NCI-H2227 treated with DMSO at 0.1 percent for 48 hours (cell line): ENCODE measurements at regions not wholly inside any gene's neighbourhood (a gene's known extent, or its start where the extent isn't known, plus 50 kb on each side); places are given as distances from the start of the nearest gene placed in this dataset.
"Not testable (repeated sequence)": the region's sequence is repeated elsewhere in the genome, so short reads cannot be mapped to it uniquely, and the experiment has no call there.

Experiments used
- DNase-seq: peaks from one replicate; lab custom pipeline; 2025; lab: John Stamatoyannopoulos, UW

GRCh38 chr16:76984196-76984595 lies 206.8 kb upstream of the MON1B start:
- no peak for DNase-seq

DNA sequence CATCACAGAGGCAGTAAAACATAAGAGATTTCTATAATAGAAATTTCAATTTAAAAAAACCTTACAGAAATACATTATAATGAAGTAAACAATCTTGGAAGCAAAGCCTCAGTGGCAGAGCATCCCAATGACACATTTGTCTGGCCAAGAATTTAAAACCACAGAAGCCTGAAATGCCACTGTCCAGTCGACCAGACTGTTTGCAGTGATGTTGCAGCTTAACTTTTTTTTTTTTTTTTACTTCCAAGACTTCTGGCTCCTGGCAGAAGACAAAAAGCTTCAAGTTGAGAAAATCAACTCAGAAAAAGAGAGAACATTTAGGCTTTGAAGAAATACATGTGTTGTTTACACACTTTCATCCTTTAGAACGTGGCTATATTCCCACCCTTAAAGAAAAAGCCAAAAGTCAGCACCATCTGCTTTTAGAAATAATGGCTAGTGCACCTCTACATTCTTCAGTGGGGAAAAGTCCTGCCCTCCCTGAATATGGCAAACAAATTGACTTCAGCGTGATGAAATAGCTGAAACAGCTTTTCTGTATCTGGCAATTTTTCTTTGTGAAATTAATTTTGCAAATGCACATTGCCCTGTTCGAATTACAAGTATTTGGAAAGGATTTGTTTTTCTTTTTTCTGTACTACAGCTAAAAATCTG lies 205.5 kb upstream of the MON1B start:
- DNase-seq = no peak

DNA sequence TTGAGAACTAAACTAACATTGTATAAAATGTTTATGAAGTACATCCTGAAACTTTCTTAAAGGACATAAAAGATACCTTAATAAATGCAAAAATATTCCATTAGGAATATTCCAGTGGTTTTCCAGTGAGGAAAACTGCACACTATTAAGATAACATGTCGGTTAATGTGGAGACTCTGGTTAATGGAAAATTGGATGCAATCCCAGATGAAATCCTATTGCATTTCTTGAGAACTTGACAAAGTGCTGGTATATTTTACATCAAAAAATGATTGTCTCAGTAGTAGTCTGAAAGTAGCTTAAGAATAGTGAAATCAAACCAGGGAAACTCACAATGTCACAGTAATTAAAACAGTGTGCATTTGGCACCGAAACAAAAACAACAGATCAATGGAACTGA lies 202.5 kb upstream of the MON1B start:
- DNase-seq = no peak

DNA sequence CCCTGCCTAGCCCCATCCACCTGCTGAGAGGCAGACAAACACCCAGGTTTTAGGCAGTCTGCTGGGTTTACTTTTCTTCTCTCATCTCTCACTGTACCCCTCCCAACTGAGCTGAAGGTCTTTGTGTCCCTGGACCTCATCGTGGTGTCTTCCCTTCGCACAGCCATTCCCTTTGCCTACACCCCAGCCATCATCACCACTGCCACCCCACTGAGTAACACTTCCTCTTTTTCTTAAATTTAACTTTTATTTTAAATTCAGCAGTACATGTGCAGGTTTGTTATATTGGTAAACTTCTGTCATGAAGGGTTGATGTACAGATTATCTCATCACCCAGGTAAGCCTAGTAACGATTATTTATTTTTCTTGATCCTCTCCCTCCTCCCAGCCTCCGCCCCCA lies 188.3 kb upstream of the MON1B start:
- DNase-seq = no peak

- DNase-seq = no peak
These were observed 181.5 kb upstream of the MON1B start for GRCh38 chr16:77009453-77009852.

GRCh38 chr16:77014441-77014840 lies 176.5 kb upstream of the MON1B start:
- DNase-seq = no peak

DNA sequence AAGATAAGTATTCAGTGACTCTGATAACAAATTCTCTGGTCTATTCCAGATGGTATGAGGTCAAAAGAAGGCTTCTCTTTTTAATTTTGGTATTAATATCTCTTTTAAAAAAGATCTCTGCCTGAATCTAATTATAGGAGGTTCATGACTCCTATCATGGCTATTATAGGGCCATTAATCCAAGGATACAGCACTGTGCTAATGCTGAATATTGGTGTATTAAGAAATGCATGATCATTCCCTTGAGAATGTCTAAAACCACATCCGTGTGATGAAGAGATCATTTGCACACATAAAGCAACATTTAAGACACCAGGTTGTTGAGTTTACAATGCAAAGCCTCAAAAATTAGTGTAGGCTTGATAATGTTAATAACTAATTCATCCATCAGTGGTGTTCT lies 160.4 kb upstream of the MON1B start:
- no peak for DNase-seq

GRCh38 chr16:77033516-77033915 lies 157.5 kb upstream of the MON1B start:
- no peak for DNase-seq

GRCh38 chr16:77035361-77035760 lies 155.6 kb upstream of the MON1B start:
- DNase-seq = no peak

GRCh38 chr16:77037696-77038347 lies 153.2 kb upstream of the MON1B start:
- no peak for DNase-seq

DNA sequence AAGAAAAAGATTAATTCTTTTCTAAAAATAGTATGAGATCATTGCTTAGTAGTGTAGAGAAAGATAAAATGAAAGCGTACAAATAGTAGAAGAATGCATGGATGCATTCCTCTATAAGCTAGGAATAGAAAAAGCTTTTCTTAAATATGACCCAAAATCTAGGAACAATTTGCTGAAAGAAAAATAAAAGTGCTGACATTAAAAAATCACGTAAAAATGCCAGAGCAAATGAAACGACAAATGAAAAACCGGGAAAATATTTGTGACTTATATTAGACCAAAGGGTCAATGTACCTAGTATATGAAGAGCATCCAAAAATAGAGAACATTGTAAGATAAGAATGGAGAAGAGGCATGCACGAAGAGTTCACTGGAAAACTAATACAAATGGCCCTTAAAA lies 149.5 kb upstream of the MON1B start:
- DNase-seq = no peak

DNA sequence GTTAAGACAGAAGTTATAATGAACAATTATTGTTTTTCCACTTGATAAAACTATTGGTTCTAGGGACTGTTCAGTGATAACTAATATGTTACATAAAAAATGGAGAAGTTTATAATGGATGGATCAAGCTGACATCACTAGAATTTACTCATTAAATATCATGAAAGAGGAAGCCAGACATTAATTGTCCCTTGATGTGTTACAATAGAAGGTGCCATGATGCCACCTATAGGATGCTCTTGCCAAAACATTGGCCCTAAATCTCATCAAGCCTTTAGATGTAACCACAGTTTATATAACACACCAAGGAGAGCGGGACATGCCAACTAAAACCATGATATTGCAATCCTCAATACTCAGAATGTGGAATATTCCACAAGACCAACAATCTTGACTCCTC lies 147.9 kb upstream of the MON1B start:
- no peak for DNase-seq

- no peak for DNase-seq
These were observed 144.8 kb upstream of the MON1B start for GRCh38 chr16:77046206-77046605.

- DNase-seq = peak; percentile 19
These were observed 142.9 kb upstream of the MON1B start for GRCh38 chr16:77048085-77048484.

- no peak for DNase-seq
These were observed 141.4 kb upstream of the MON1B start for GRCh38 chr16:77049577-77049976.

DNA sequence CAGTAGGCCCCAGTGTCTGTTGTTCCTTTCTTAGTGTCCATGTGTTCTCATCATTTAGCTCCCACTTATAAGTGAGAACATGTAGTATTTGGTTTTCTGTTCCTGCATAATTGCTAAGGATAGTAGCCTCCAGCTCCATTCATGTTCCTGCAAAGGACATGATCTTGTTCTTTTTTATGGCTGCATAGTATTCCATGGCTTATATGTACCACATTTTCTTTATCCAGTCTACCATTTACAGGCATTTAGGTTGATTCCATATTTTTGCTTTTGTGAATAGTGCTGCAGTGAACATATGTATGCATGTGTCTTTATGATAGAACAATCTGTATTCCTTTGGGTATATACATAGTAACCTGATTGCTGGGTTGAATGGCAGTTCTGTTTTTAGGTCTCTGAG lies 134.4 kb upstream of the MON1B start:
- DNase-seq = not testable (repeated sequence)

GRCh38 chr16:77057161-77057774 lies 133.7 kb upstream of the MON1B start:
- no peak for DNase-seq

GRCh38 chr16:77059446-77059845 lies 131.5 kb upstream of the MON1B start:
- no peak for DNase-seq

- DNase-seq = no peak
These were observed 130.4 kb upstream of the MON1B start for GRCh38 chr16:77060614-77061013.

DNA sequence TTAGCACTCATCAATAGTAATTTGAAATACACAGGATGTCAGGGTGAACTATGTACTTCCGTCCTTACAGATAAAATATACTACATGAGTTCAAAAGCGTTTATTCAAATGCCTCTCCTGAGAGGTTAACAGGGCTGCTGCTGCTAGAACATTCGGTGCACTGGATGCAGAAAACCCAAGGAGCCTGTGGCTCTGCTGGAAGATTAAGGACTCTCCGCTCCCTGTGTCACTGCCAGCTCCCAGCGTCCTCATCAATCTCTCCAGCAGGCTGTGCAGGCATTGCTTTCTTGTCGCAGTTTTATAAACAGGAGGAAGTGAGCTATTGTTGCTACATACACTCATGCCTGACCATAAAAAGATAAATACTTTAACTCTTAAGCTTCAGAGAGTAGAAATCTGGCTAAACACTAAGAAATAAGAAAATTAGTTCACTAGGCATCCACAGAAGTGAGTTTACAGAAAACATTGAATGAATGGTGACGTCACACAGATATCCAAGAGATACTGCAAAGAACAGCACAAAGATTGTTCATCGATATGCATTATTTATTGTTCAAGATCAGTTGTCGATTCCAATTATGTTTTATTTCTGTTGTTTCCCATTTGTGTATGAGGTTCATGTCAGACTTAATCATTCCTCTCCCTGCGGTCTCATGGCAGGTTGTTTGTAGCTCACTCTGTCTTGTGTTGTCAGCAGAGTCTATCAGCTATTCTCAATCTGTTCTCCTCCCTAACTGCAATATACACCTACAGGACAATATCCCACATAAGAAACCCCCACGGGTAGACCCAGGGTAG lies 127.9 kb upstream of the MON1B start:
- DNase-seq = no peak

- no peak for DNase-seq
These were observed 127.3 kb upstream of the MON1B start for GRCh38 chr16:77063676-77064016.

DNA sequence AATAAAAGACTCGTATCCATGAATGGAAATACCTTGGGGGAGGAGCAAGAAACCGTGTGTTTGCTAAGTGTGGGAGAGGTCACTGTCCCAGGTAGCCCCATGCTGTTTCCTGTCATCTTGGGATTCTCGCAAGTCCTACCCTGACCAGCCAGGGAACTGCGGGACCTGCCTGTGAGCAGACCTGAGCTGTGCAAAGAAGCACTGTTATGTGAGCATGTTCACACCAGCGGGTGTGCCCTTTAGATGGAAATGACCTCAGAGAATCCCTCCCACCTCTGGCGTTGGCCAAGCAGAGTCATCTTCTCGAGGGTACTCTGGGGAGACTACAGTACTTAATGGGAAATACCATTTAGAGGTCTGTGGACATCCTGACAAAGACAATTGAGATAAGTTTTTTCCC lies 127.0 kb upstream of the MON1B start:
- no peak for DNase-seq

- DNase-seq = no peak
These were observed 124.0 kb upstream of the MON1B start for GRCh38 chr16:77066896-77067496.
